MM.1S (cell line): ENCODE measurements at regions not wholly inside any gene's neighbourhood (a gene's known extent, or its start where the extent isn't known, plus 50 kb on each side); places are given as distances from the start of the nearest gene placed in this dataset.

Experiments used
- DNase-seq: peaks from one replicate; pipeline ENCODE4 v3.0.0-alpha.2; 2015
- H2AFZ ChIP-seq: fragments of 300-600 bp; sonication (generic); 2 replicates; pipeline ENCODE4 v1.6.0; 2016; ENCODE audit warnings: antibody characterized with exemption, low read length
- H3F3A ChIP-seq: fragments of 300-600 bp; sonication (generic); 2 replicates; pipeline ENCODE4 v1.6.1; 2016; ENCODE audit warnings: mild to moderate bottlenecking, antibody characterized with exemption, low read length, moderate library complexity, mixed read lengths; ENCODE audit not compliant: insufficient read depth
- H3K27ac ChIP-seq: fragments of 300-600 bp; sonication (generic); 2 replicates; pipeline ENCODE4 v1.5.1; 2016; ENCODE audit warnings: mild to moderate bottlenecking, low read length
- H3K27me3 ChIP-seq: fragments of 300-600 bp; sonication (generic); replicated peaks from 2 replicates; pipeline ENCODE4 v1.6.0; 2016; ENCODE audit warnings: low read length; ENCODE audit not compliant: insufficient read depth
- H3K36me3 ChIP-seq: fragments of 300-600 bp; sonication (generic); replicated peaks from 2 replicates; pipeline ENCODE4 v1.6.1; 2016; ENCODE audit warnings: mild to moderate bottlenecking, low read length, mixed read lengths; ENCODE audit not compliant: insufficient read depth
- H3K4me1 ChIP-seq: fragments of 300-600 bp; sonication (generic); 2 replicates; pipeline ENCODE4 v1.6.1; 2016; ENCODE audit warnings: low read length, mixed read lengths
- H3K4me2 ChIP-seq: fragments of 300-600 bp; sonication (generic); 2 replicates; pipeline ENCODE4 v1.6.0; 2016; ENCODE audit warnings: low read depth, low read length
- H3K4me3 ChIP-seq: fragments of 300-600 bp; sonication (generic); 2 replicates; pipeline ENCODE4 v1.5.1; 2016; ENCODE audit warnings: low read length, mixed read lengths
- H3K79me2 ChIP-seq: fragments of 300-600 bp; sonication (generic); 2 replicates; pipeline ENCODE4 v1.6.1; 2016; ENCODE audit warnings: mixed run types, low read length, mixed read lengths
- H3K9ac ChIP-seq: fragments of 300-600 bp; sonication (generic); 2 replicates; pipeline ENCODE4 v1.6.1; 2016; ENCODE audit warnings: low read length, mixed read lengths
- H3K9me2 ChIP-seq: fragments of 300-600 bp; sonication (generic); replicated peaks from 2 replicates; pipeline ENCODE4 v1.6.1; 2016; ENCODE audit warnings: mild to moderate bottlenecking, low read length, mixed read lengths; ENCODE audit not compliant: insufficient read depth
- H3K9me3 ChIP-seq: fragments of 300-600 bp; sonication (generic); replicated peaks from 2 replicates; pipeline ENCODE4 v1.6.1; 2016; ENCODE audit warnings: mild to moderate bottlenecking, low read length, mixed read lengths; ENCODE audit not compliant: insufficient read depth
- H4K20me1 ChIP-seq: fragments of 300-600 bp; sonication (generic); 2 replicates; pipeline ENCODE4 v1.6.1; 2016; ENCODE audit warnings: mild to moderate bottlenecking, low read length, moderate library complexity, mixed read lengths; ENCODE audit not compliant: insufficient read depth
- EZH2 ChIP-seq: fragments of 300-600 bp; sonication (generic); optimal IDR thresholded peaks from 2 replicates; pipeline ENCODE3; 2017; ENCODE audit warnings: low read depth, mild to moderate bottlenecking, antibody characterized with exemption, low read length, mixed read lengths
- EZH2phosphoT487 ChIP-seq: fragments of 300-600 bp; sonication (generic); IDR thresholded peaks from 2 replicates; pipeline ENCODE4 v1.6.1; 2018; ENCODE audit warnings: antibody characterized with exemption, low read length
- TF ChIP-seq, protein P1 (sequence below): fragments of 300-600 bp; sonication (generic); IDR thresholded peaks from 2 replicates; pipeline ENCODE4 v1.5.1; 2016; ENCODE audit warnings: antibody characterized with exemption, low read length, mixed read lengths

DNA sequence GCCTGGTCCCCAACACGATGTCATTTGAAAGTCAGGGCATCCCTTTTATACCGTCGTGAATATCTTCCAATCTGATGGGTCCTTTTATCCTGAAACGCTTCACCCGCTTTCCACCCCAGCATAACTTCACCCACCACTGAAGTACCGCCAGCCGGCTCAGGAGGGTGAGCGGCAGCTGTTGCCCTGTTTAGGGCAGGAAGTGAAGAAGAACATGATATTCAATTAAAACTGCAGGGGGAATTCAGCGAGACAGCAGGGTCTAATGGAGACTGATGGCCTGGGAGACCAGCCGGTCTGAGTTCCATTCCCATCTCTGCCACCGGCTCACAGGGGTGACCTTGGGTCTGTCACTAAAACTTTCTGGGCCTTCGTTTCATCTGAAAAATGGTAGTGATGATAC, 68.2 kb upstream of the EGFLAM start:
- no peak overlapping the region for H3K4me2 ChIP-seq

DNA sequence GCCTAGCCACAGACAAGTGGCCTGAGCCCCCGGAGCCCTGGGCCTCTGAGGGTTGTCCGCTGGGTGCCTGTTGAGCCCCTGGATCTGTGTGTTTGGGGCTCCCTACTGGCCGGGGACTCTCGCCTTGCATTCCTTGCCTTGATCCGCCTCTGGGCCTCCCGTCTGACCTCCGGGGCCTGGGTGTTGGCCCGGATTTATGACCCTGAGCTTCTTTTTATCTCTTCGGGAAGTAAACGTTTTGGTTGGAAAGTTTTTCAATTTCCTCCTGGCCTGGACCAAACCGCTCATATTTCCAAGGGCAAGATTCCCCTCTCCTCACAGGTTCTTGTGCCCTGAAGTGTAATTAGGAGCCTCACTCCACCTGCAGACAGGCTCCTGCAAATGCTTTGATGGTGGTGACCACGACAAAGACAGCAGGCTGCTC, 69.3 kb upstream of the EGFLAM start:
- H3K36me3 ChIP-seq: no peaks in the 10 kb centered on the region
- TF ChIP-seq, protein P1, sequence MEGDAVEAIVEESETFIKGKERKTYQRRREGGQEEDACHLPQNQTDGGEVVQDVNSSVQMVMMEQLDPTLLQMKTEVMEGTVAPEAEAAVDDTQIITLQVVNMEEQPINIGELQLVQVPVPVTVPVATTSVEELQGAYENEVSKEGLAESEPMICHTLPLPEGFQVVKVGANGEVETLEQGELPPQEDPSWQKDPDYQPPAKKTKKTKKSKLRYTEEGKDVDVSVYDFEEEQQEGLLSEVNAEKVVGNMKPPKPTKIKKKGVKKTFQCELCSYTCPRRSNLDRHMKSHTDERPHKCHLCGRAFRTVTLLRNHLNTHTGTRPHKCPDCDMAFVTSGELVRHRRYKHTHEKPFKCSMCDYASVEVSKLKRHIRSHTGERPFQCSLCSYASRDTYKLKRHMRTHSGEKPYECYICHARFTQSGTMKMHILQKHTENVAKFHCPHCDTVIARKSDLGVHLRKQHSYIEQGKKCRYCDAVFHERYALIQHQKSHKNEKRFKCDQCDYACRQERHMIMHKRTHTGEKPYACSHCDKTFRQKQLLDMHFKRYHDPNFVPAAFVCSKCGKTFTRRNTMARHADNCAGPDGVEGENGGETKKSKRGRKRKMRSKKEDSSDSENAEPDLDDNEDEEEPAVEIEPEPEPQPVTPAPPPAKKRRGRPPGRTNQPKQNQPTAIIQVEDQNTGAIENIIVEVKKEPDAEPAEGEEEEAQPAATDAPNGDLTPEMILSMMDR: no peak
- TF ChIP-seq EZH2 (no peak), EZH2phosphoT487 (no peak)
- no peaks in the 10 kb centered on the region for H3K9me2 ChIP-seq
- H3K4me3 ChIP-seq: no peak overlapping the region
- H3K4me1 ChIP-seq: no peaks in the 10 kb centered on the region
- H4K20me1 ChIP-seq: no peaks in the 10 kb centered on the region
- H3K4me2 ChIP-seq: no peak overlapping the region
- no peak overlapping the region for H2AFZ ChIP-seq
- DNase-seq: no peak
- no peaks in the 10 kb centered on the region for H3K79me2 ChIP-seq
- H3F3A ChIP-seq: no peaks in the 10 kb centered on the region
- H3K27ac ChIP-seq: no peak overlapping the region
- H3K9me3 ChIP-seq: no peaks in the 10 kb centered on the region
- H3K9ac ChIP-seq: no peak overlapping the region
- no peaks in the 10 kb centered on the region for H3K27me3 ChIP-seq

More for the DNA sequence above, 68.2 kb upstream of the EGFLAM start:
- Histone ChIP-seq H4K20me1 (no peaks in the 10 kb centered on the region), H3K79me2 (no peaks in the 10 kb centered on the region), H3F3A (no peaks in the 10 kb centered on the region), H3K27ac (no peak overlapping the region), H2AFZ (no peak overlapping the region), H3K4me1 (no peaks in the 10 kb centered on the region), H3K9ac (no peak overlapping the region), H3K4me3 (no peak overlapping the region), H3K9me2 (no peaks in the 10 kb centered on the region), H3K36me3 (no peaks in the 10 kb centered on the region), H3K9me3 (no peaks in the 10 kb centered on the region), H3K27me3 (no peaks in the 10 kb centered on the region)
- TF ChIP-seq EZH2 (no peak), EZH2phosphoT487 (no peak)
- TF ChIP-seq, protein P1: no peak
- DNase-seq: no peak

DNA sequence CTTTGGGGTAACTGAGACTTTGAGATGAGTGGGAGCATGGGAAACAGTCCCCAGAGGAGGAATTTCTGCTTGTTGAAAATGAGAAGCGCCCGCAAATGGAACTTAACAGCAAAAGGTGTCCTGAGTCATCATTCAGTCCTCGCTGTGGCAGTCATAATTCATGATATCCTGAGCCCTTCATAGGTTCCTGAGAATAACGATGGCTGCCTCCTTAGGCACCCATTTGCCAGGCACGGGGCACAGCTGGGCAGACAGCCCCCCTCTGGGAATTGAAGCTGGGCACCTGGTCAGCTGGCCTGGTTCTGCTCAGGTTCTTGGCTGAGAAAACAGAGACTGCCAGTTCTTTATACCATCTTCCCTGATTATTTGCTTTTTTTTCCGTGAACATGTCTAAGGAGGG, 69.8 kb upstream of the EGFLAM start:
- no peak overlapping the region for H2AFZ ChIP-seq
- no peaks in the 10 kb centered on the region for H3F3A ChIP-seq
- no peaks in the 10 kb centered on the region for H3K27me3 ChIP-seq
- H3K27ac ChIP-seq: no peak overlapping the region
- no peaks in the 10 kb centered on the region for H3K4me1 ChIP-seq
- H3K9ac ChIP-seq: no peak overlapping the region
- TF ChIP-seq EZH2phosphoT487 (no peak), EZH2 (no peak)
- TF ChIP-seq, protein P1: no peak
- H3K36me3 ChIP-seq: no peaks in the 10 kb centered on the region
- no peaks in the 10 kb centered on the region for H4K20me1 ChIP-seq
- no peak overlapping the region for H3K4me3 ChIP-seq
- no peak overlapping the region for H3K4me2 ChIP-seq
- H3K79me2 ChIP-seq: no peaks in the 10 kb centered on the region
- H3K9me2 ChIP-seq: no peaks in the 10 kb centered on the region
- H3K9me3 ChIP-seq: no peaks in the 10 kb centered on the region
- DNase-seq: no peak
